Natural killer cell (primary cell): ENCODE measurements at regions not wholly inside any gene's neighbourhood (a gene's known extent, or its start where the extent isn't known, plus 50 kb on each side); places are given as distances from the start of the nearest gene placed in this dataset.

Experiments used
- ATAC-seq, 3 donors: fragments of 150-1000 bp in 2 of 3; fragments of 200-7000 bp in 1 of 3; cut with Tn5 transposase; 1 replicate in 1 of 3; 2 replicates in 2 of 3; pipeline ENCODE4 v1.10.0; 2021; ENCODE audit warnings: mild to moderate bottlenecking in 2 of 3, moderate library complexity in 2 of 3
- DNase-seq, 2 donors: peaks; one replicate each; pipeline versions ENCODE4 v3.0.0 to v3.0.0-alpha.2; 2013 to 2021; ENCODE audit warnings: mixed read lengths in 1 of 2
- H3K27ac ChIP-seq: one replicate; pipeline ENCODE4 v1.5.1; 2013; ENCODE audit warnings: mild to moderate bottlenecking, low read length
- H3K27me3 ChIP-seq: one replicate; pipeline ENCODE4 v1.6.1; 2013; ENCODE audit warnings: low read length; ENCODE audit not compliant: control insufficient read depth, insufficient read depth
- H3K36me3 ChIP-seq: one replicate; pipeline ENCODE4 v1.6.1; 2013; ENCODE audit warnings: low read length; ENCODE audit not compliant: control insufficient read depth, insufficient read depth
- H3K4me1 ChIP-seq: one replicate; pipeline ENCODE4 v1.6.1; 2013; ENCODE audit warnings: low read length; ENCODE audit not compliant: control insufficient read depth, insufficient read depth
- H3K4me3 ChIP-seq: one replicate; pipeline ENCODE4 v1.5.1; 2013; ENCODE audit warnings: low read length
- H3K9me3 ChIP-seq: one replicate; pipeline ENCODE4 v1.6.1; 2013; ENCODE audit warnings: low read length; ENCODE audit not compliant: control insufficient read depth, insufficient read depth
- H3K27ac Mint-ChIP-seq, 2 donors: one replicate each; pipeline ENCODE4 v1.8.0; 2022; ENCODE audit warnings: mild to moderate bottlenecking in 2 of 2, mixed read lengths in 2 of 2, moderate library complexity in 1 of 2
- H3K27me3 Mint-ChIP-seq, 2 donors: one replicate each; pipeline ENCODE4 v1.8.0; 2022; ENCODE audit warnings: low read depth in 2 of 2, mixed read lengths in 2 of 2
- H3K36me3 Mint-ChIP-seq: one replicate; pipeline ENCODE4 v1.8.0; 2022; ENCODE audit warnings: mixed read lengths
- H3K4me1 Mint-ChIP-seq, 2 donors: one replicate each; pipeline ENCODE4 v1.8.0; 2022; ENCODE audit warnings: mixed read lengths in 2 of 2
- H3K4me3 Mint-ChIP-seq: one replicate; pipeline ENCODE4 v1.8.0; 2022; ENCODE audit warnings: mild to moderate bottlenecking, moderate library complexity, mixed read lengths
- H3K9me3 Mint-ChIP-seq, 2 donors: one replicate each; pipeline ENCODE4 v1.8.0; 2022; ENCODE audit warnings: mixed read lengths in 2 of 2
- CTCF ChIP-seq: fragments of 200-600 bp; IDR thresholded peaks from one replicate; pipeline ENCODE4 v1.8.0; 2022; ENCODE audit warnings: antibody characterized with exemption
- WGBS: methylation state at CpG from one replicate; pipeline ENCODE4 v1.1.7; 2013; ENCODE audit warnings: missing lambda C conversion rate; ENCODE audit not compliant: insufficient coverage; 5-methylcytosine and 5-hydroxymethylcytosine counted together
- intact Hi-C: fragments of 100-400 bp; cut with micrococcal nuclease; formaldehyde crosslinking; loops from one replicate; pipeline ENCODE4 v1.14.2; 2022

- peaks cover 0 to 3% of the 10 kb centered on the region in 2 donors for H3K9me3 Mint-ChIP-seq
- H3K36me3 Mint-ChIP-seq = no peaks in the 10 kb centered on the region
- intact Hi-C loops = no loop called here
- WGBS = 79% methylated on average over 4 of the region's 4 CpGs
- H3K4me3 Mint-ChIP-seq = no peak overlapping the region
- H3K4me1 Mint-ChIP-seq = no peaks in the 10 kb centered on the region
- Histone ChIP-seq H3K36me3 (no peaks in the 10 kb centered on the region), H3K27ac (no peak overlapping the region), H3K4me1 (no peaks in the 10 kb centered on the region), H3K9me3 (no peaks in the 10 kb centered on the region), H3K27me3 (no peaks in the 10 kb centered on the region), H3K4me3 (no peak overlapping the region)
- H3K27ac Mint-ChIP-seq = no peak overlapping the region
- no peak for DNase-seq
- no peak for TF ChIP-seq CTCF
- peaks cover 0 to 7% of the 10 kb centered on the region in 2 donors for H3K27me3 Mint-ChIP-seq
- no peak for ATAC-seq
Measured at GRCh38 chr13:104816726-104817125, 1718.7 kb downstream of the EFNB2 start.

GRCh38 chr13:104810242-104810641, 1725.2 kb downstream of the EFNB2 start:
- H3K4me3 Mint-ChIP-seq = no peak overlapping the region
- H3K4me1 ChIP-seq = peaks cover 2% of the 10 kb centered on the region
- peaks cover 9 to 10% of the 10 kb centered on the region in 2 donors for H3K4me1 Mint-ChIP-seq
- no peak overlapping the region for H3K4me3 ChIP-seq
- H3K27me3 ChIP-seq = no peaks in the 10 kb centered on the region
- ATAC-seq = no peak
- no peaks in the 10 kb centered on the region for H3K36me3 Mint-ChIP-seq
- no peak for DNase-seq
- H3K36me3 ChIP-seq = no peaks in the 10 kb centered on the region
- peaks cover 2 to 3% of the 10 kb centered on the region in 2 donors for H3K9me3 Mint-ChIP-seq
- H3K27me3 Mint-ChIP-seq = peaks cover 0 to 3% of the 10 kb centered on the region in 2 donors
- no peaks in the 10 kb centered on the region for H3K9me3 ChIP-seq
- H3K27ac Mint-ChIP-seq = no peak overlapping the region
- WGBS = 55% methylated on average over 5 of the region's 5 CpGs
- no peak for TF ChIP-seq CTCF
- intact Hi-C loops = no loop called here
- H3K27ac ChIP-seq = no peak overlapping the region

- Mint-ChIP-seq H3K4me3 (no peak overlapping the region), H3K27ac (no peak overlapping the region), H3K36me3 (no peaks in the 10 kb centered on the region), H3K4me1 (peaks cover 12 to 13% of the 10 kb centered on the region in 2 donors), H3K9me3 (peaks cover 2 to 3% of the 10 kb centered on the region in 2 donors), H3K27me3 (peaks cover 0 to 3% of the 10 kb centered on the region in 2 donors)
- H3K4me3 ChIP-seq = no peak overlapping the region
- WGBS = 77% methylated on average over 4 of the region's 4 CpGs
- DNase-seq (no peak), ATAC-seq (no peak)
- no peaks in the 10 kb centered on the region for H3K27me3 ChIP-seq
- H3K4me1 ChIP-seq = peaks cover 3% of the 10 kb centered on the region
- no peaks in the 10 kb centered on the region for H3K9me3 ChIP-seq
- H3K27ac ChIP-seq = no peak overlapping the region
- intact Hi-C loops = loop anchor here (10.0 kb wide), 1 partner anchor 175 kb away; no protein-coding TSS in a partner anchor
- H3K36me3 ChIP-seq = no peaks in the 10 kb centered on the region
- TF ChIP-seq CTCF = no peak
Measured at GRCh38 chr13:104809483-104809882, 1726.0 kb downstream of the EFNB2 start.

GRCh38 chr13:104805346-104805745, 1730.1 kb downstream of the EFNB2 start:
- no peak overlapping the region for H3K27ac ChIP-seq
- H3K36me3 ChIP-seq = no peaks in the 10 kb centered on the region
- peak overlapping the region in 1 of 2 donors; percentile 51 for H3K27ac Mint-ChIP-seq
- H3K27me3 ChIP-seq = no peaks in the 10 kb centered on the region
- H3K27me3 Mint-ChIP-seq = no peaks in the 10 kb centered on the region
- H3K9me3 ChIP-seq = no peaks in the 10 kb centered on the region
- TF ChIP-seq CTCF = no peak
- no peak for DNase-seq
- intact Hi-C loops = loop anchor here (10.0 kb wide), 1 partner anchor 179 kb away; no protein-coding TSS in a partner anchor
- peak in 2 of 3 donors; percentile 62 to 91 for ATAC-seq
- H3K4me1 ChIP-seq = peaks cover 3% of the 10 kb centered on the region
- no peaks in the 10 kb centered on the region for H3K36me3 Mint-ChIP-seq
- peaks cover 11% of the 10 kb centered on the region in 2 donors for H3K4me1 Mint-ChIP-seq
- no peak overlapping the region for H3K4me3 ChIP-seq
- no CpG with 5 or more reads among the region's 2 CpGs for WGBS
- peaks cover 0 to 2% of the 10 kb centered on the region in 2 donors for H3K9me3 Mint-ChIP-seq
- no peak overlapping the region for H3K4me3 Mint-ChIP-seq
